ENCODE measurements at regions not wholly inside any gene's neighbourhood (a gene's known extent, or its start where the extent isn't known, plus 50 kb on each side); places are given as distances from the start of the nearest gene placed in this dataset.

DNA sequence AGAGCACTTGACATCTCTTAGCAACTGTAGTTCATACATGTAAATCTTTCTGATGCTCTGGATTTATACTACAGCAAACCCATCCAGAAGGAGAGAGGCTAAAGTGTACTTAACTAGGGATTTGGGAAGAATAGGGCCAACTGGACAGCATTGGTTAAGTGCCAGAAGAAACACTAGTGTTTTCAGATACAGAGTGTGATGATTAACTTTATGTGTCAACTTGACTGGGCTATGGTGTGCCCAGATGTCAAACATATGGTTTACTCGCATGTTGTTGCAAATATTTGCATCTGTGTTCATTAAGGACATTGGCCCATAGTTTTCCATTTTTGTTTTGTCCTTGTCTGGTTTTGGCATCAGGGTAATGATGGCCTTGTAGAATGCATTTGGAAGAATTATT is 384.7 kb upstream of the KCND2 start:
- TF ChIP-seq EP300 (IDR thresholded peaks at IDR 0.05) (no peak), POLR2A (IDR thresholded peaks at IDR 0.05) (no peak), POLR2AphosphoS5 (IDR thresholded peaks at IDR 0.05) (no peak)
- TF ChIP-seq, protein P1, sequence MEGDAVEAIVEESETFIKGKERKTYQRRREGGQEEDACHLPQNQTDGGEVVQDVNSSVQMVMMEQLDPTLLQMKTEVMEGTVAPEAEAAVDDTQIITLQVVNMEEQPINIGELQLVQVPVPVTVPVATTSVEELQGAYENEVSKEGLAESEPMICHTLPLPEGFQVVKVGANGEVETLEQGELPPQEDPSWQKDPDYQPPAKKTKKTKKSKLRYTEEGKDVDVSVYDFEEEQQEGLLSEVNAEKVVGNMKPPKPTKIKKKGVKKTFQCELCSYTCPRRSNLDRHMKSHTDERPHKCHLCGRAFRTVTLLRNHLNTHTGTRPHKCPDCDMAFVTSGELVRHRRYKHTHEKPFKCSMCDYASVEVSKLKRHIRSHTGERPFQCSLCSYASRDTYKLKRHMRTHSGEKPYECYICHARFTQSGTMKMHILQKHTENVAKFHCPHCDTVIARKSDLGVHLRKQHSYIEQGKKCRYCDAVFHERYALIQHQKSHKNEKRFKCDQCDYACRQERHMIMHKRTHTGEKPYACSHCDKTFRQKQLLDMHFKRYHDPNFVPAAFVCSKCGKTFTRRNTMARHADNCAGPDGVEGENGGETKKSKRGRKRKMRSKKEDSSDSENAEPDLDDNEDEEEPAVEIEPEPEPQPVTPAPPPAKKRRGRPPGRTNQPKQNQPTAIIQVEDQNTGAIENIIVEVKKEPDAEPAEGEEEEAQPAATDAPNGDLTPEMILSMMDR (IDR thresholded peaks at IDR 0.05) = no peak
